HuH-7.5 (cell line): ENCODE measurements at regions not wholly inside any gene's neighbourhood (a gene's known extent, or its start where the extent isn't known, plus 50 kb on each side); places are given as distances from the start of the nearest gene placed in this dataset.

ENCODE experiments used
- DNase-seq: peaks from one replicate; pipeline ENCODE4 v3.0.0; 2011; ENCODE audit warnings: low spot score

DNA sequence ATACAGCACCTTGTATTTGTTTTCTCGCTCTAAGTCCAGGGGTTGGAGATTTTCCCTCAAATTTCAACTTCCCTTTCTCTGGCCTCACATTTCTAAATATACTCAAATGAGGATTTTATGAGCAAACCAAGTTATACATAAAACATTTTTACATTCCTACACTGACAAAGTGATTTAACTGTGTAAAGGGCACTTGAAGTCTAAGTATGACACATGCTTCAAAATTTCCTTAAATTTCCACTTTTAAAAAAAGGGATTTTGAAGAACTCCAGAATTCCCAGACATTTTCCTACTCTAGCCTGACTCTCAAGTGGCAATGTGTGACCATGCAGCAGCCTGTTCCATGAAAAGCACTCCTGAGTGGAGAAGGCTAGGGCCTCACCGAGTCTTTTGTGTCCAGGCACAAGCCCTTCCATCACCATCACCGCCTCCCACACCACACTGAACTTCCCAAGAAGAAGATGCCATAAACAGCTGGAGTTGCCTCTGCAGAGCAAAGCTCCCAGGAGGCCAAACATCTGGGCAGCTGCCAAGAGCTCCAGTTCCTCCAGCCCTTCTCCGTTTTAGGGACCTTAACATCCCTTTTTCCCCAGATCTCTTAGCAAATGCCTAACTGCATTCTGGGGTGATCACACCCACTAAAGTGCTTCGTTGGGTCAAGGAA is 68.9 kb downstream of the NCR2 start:
- no peak for DNase-seq

- no peak for DNase-seq
Measured at GRCh38 chr6:41405941-41406727, 70.7 kb downstream of the NCR2 start.

GRCh38 chr6:41406728-41407489 is 71.5 kb downstream of the NCR2 start:
- DNase-seq = no peak

DNA sequence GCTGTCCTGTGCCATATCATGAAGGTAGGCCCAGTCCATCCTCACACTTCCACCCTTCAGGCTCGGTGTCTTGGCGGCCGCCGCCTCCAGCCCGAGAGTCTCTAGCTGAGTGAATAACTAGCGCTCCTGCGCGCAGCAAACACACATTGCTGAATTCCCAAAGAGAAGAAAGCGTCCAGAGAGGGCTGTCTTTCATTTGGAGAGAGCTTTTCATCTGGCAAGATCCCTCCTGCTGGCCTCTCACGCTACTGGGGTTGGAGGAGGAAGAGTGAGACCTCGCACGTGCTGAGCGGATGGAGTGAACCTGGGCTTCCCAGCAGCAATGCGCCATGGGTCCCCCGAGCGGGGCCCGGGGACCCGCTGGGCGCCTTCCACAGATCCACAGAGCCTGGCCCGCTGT is 73.2 kb downstream of the NCR2 start:
- DNase-seq = no peak

DNA sequence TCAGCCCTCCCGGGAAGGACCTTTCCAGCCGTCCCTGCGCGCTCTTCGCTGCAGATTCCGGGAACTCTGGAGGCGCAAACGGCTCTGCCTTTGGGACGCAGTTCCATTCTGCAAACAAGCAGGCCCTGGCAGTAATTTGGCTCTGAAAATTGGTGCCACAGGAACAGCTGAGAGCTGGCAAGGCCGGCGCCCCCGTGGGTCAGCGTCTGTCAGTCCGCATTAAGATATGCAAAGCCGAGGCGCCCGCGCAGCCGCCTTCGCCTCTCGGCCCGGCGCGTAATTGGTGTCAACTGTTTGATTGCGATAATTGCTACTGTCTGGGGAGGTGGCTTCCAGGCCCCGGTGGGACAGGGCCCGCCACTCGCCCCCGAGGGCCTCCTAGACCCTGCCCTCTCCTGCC is 73.6 kb downstream of the NCR2 start:
- DNase-seq = no peak

DNA sequence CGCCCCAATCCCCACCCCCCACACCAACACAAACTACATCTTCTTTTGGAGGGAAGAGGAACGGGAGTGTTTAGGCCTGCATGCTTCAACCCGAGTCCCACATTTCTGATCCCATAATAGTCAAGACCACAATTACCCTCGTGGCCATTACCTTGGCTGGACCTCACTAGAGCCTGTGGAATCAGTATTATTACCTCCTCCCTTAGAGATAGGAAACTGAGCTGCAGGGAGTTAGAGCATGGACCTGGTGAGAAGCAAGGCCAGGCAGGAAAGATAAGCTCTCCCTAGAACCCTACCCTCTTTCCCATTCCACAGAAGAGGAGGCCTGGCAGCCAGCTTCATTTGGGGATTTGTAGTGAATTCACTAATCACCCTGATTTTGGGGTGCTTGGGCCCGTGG is 74.1 kb downstream of the NCR2 start:
- DNase-seq = no peak

DNA sequence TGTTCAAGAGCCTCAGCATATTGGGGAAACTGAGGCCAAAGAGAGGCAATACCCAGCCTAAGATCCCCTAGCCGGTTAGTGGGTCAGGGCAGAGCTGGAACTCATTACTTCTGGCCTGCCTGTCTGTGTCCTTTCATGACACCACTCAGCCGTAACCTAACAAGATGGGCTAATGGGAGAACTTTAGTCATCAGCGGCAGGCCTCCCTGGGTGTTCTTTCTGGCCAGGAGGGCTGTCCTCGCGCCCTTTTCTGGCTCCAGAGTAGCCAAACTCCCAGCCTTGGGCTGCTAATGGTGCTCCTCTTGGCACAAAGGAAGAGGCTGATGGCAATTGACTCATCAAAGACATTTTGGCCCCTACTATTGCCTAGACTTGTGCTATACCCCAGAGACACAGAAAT is 76.6 kb downstream of the NCR2 start:
- DNase-seq = no peak

GRCh38 chr6:41413250-41413649 is 77.8 kb downstream of the NCR2 start:
- no peak for DNase-seq

- no peak for DNase-seq
Measured at GRCh38 chr6:41416501-41416837, 81.1 kb downstream of the NCR2 start.

- no peak for DNase-seq
Measured at GRCh38 chr6:41418741-41419140, 83.3 kb downstream of the NCR2 start.

DNA sequence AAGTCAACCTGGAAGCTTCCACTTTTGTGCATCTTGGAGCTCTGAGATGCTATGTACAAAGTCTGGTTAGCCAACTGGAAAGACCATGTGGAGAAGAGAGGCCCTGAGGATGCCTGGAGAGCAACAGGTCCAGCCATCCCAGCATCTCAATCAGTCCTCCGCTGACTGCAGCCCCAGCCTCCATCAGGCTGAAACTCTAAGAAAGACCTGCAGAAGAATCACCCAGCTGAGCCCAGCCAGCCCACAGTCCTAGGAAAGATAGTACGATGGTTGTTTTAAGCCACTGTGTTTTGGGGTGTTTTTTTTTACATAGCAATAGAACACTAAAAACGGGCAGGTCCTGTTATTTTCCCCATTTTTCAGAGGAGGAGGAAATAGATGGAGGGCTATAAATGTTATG is 84.0 kb downstream of the NCR2 start:
- DNase-seq = no peak

DNA sequence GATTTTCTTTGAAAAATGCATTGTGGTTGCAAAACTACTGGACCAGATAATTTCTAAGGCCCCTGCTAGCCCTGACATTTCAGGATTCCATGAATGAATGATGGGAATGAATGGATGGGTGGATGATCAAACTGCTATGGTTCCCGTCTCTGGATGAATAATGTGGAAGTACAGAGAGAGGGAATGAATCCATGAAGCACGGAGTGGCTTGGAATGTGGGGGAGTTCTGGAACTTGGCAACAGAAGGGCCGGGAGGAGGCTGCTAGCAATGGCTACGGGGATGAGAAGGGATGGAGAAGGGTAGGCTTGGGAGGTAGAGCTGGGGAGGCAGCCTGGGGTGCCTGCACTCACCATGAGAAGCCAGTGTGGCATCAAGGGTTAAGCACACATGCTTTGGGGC is 84.8 kb downstream of the NCR2 start:
- DNase-seq = no peak

- no peak for DNase-seq
Measured at GRCh38 chr6:41422161-41422560, 86.8 kb downstream of the NCR2 start.

DNA sequence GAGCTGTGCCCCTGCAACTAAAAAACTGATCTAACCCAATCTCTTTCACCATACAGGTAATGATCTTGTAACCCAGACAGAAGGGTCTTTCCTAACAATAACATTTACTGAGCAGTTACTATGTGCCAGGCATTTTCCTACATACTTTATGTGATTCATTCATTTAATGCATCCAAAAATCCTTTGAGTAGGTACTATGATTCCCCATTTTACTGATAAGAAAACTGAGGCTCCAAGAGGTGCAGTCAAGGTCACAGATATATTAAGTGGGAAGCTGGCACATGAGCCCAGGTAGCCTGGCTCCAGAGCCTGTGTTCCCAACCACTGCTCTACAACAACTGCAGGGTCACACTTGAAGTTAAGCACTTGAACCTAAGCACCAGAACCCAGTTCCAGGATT is 87.6 kb downstream of the NCR2 start:
- DNase-seq = no peak

GRCh38 chr6:41424370-41425058 is 89.1 kb downstream of the NCR2 start:
- DNase-seq = peak; percentile 69

DNA sequence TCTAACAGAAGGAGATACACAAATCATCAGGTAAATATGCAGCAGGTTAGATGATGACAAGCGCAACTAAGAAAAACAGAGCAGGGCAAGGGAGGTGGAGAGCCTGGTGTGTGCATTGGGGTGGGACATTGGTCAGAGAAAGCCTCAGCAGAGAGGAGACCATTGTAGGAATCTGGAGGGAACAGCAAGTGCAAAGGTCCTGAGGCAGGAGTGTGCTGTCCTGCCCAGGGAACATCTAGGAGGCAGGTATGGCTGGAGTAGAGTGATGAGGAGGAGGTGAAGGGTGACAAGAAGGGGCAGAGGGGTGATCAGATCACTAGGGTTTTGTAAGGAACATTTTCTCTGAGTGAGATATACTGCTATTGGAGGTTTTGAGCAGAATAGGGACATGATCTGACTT is 90.1 kb downstream of the NCR2 start:
- DNase-seq = no peak

DNA sequence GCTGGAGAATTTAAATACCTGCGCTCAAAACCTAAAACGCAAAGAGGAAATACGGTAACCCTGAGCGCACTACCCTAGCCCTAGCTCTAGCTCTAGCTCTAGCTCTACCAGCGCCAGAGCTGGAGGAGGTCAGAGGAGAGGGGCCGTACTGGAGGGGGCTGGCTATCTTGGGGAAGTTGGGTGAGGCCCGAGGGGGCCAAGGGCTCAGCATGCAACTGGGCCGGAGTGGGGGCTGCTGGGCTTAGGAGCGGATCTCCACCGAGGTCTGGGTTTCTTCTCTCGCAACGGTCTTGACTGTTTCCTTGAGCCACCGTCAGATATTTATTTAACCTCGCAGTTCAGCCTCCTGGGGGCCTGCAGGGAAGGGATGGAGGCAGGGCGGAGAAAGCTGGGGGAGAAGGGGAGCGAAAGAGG is 91.0 kb downstream of the NCR2 start:
- no peak for DNase-seq

GRCh38 chr6:41426888-41427641 is 91.7 kb downstream of the NCR2 start:
- no peak for DNase-seq

DNA sequence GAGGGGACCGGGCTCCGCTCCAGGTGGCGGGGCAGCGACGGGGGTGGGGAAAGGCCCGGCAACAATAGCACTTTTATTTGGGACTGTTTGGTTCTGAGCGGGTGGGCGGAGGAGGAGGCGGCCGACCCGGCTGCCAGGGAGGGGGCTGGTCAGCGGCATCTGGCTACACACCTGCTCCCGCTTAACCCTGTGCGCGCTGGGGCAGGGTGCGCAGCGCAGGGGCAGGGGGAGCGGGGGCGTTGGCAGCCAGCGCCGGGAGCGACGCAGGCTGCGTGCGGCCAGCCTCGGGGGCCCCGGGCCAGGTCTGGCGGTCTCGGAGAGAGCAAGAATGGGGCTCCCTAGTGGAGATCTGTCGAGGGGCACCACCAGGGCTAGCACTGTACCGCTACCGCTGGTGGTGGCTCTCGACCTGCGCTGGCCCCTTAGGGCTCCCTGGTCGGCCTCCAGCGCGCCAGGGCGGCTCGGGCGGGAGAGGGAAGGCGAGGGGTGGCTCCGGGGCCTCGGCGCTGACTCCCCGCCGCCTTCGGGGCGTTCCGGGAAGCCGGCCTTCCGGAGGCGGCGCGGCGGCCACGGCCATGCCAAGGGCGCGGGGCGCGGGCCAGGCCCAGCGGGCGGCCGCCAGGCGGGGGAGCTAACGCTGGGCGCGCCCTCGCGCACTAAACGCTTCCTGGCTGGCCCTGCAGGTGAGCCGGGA is 92.4 kb downstream of the NCR2 start:
- DNase-seq = no peak

GRCh38 chr6:41428336-41428995 is 93.1 kb downstream of the NCR2 start:
- DNase-seq = no peak

DNA sequence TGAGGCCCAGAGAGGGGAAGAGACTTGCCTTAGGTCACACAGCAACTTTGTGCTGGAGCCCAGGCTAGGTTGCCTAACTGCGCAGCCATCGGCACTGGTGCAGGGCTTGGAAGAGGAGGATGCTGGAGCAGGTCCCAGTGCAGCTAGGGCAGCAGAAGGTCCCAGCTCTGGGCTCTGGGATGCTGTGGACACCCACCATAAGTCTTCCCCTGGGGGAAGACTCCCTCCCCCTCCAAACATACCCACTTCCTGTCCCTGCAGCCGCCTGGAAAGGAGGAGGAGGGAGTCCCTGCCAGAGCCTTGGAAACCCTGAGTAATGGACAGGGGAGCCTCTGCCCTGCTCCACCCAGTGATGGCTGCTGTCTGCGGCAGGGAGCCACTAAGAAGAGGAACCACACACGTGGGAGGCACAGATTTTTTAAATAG is 93.6 kb downstream of the NCR2 start:
- no peak for DNase-seq
